Astrocyte (in vitro differentiated cells and primary cell): ENCODE measurements at regions not wholly inside any gene's neighbourhood (a gene's known extent, or its start where the extent isn't known, plus 50 kb on each side); places are given as distances from the start of the nearest gene placed in this dataset.

Experiments used
- DNase-seq: peaks from one replicate; pipeline ENCODE4 v3.0.0-alpha.2; 2010; ENCODE audit warnings: low read depth
- FAIRE-seq: peaks from 2 replicates; lab custom pipeline; 2011; peaks lifted over from hg19 to GRCh38; lab: Jason Lieb, UNC
- H2AFZ ChIP-seq: 2 replicates; pipeline ENCODE4 v1.6.0; 2012; ENCODE audit warnings: low read depth, low read length, inconsistent platforms
- H3K27ac ChIP-seq: 2 replicates; pipeline ENCODE4 v1.5.1; 2011; ENCODE audit warnings: low read depth, low read length, inconsistent platforms
- H3K27me3 ChIP-seq: 2 replicates; pipeline ENCODE4 v1.6.0; 2011; ENCODE audit warnings: low read length, inconsistent platforms; ENCODE audit not compliant: insufficient read depth
- H3K36me3 ChIP-seq: 2 replicates; pipeline ENCODE4 v1.5.1; 2011; ENCODE audit warnings: low read length, inconsistent platforms; ENCODE audit not compliant: insufficient read depth
- H3K4me1 ChIP-seq: 2 replicates; pipeline ENCODE4 v1.5.1; 2011; ENCODE audit warnings: low read length, inconsistent platforms; ENCODE audit not compliant: insufficient read depth
- H3K4me2 ChIP-seq: 2 replicates; pipeline ENCODE4 v1.6.0; 2012; ENCODE audit warnings: low read length, inconsistent platforms
- H3K4me3 ChIP-seq: 2 replicates; pipeline ENCODE4 v1.5.1; 2011; ENCODE audit warnings: low read depth, mild to moderate bottlenecking, low read length, inconsistent platforms; ENCODE audit not compliant: insufficient read depth
- H3K79me2 ChIP-seq: 2 replicates; pipeline ENCODE4 v1.6.0; 2012; ENCODE audit warnings: mild to moderate bottlenecking, low read length, inconsistent platforms; ENCODE audit not compliant: insufficient read depth
- H3K9ac ChIP-seq: 2 replicates; pipeline ENCODE4 v1.6.0; 2012; ENCODE audit warnings: mild to moderate bottlenecking, low read length, inconsistent platforms
- H3K9me3 ChIP-seq: 2 replicates; pipeline ENCODE4 v1.5.1; 2012; ENCODE audit warnings: low read depth, mild to moderate bottlenecking, low read length, inconsistent platforms; ENCODE audit not compliant: insufficient read depth
- H4K20me1 ChIP-seq: 2 replicates; pipeline ENCODE4 v1.6.0; 2012; ENCODE audit warnings: low read length, inconsistent platforms; ENCODE audit not compliant: insufficient read depth
- H3K27ac Mint-ChIP-seq: one replicate; pipeline ENCODE4 v1.8.0; 2021; ENCODE audit warnings: mild to moderate bottlenecking, mixed read lengths; ENCODE audit not compliant: unreplicated experiment
- H3K27me3 Mint-ChIP-seq: one replicate; pipeline ENCODE4 v1.8.0; 2021; ENCODE audit warnings: low read depth, mixed read lengths; ENCODE audit not compliant: unreplicated experiment
- H3K36me3 Mint-ChIP-seq: one replicate; pipeline ENCODE4 v1.8.0; 2021; ENCODE audit warnings: low read depth, mixed read lengths; ENCODE audit not compliant: unreplicated experiment
- H3K4me1 Mint-ChIP-seq: one replicate; pipeline ENCODE4 v1.8.0; 2021; ENCODE audit warnings: low read depth, mixed read lengths; ENCODE audit not compliant: unreplicated experiment
- H3K4me3 Mint-ChIP-seq: one replicate; pipeline ENCODE4 v1.8.0; 2021; ENCODE audit warnings: mild to moderate bottlenecking, moderate library complexity, mixed read lengths; ENCODE audit not compliant: unreplicated experiment
- H3K9me3 Mint-ChIP-seq: one replicate; pipeline ENCODE4 v1.8.0; 2021; ENCODE audit warnings: mild to moderate bottlenecking, mixed read lengths; ENCODE audit not compliant: unreplicated experiment
- EZH2 ChIP-seq: IDR thresholded peaks from 2 replicates; pipeline ENCODE4 v1.6.1; 2012; ENCODE audit warnings: mild to moderate bottlenecking, low read length, inconsistent platforms; ENCODE audit not compliant: insufficient read depth
- TF ChIP-seq, protein P1 (sequence below): IDR thresholded peaks from 2 replicates; pipeline ENCODE4 v1.5.1; 2011; ENCODE audit warnings: low read depth, mild to moderate bottlenecking, inconsistent platforms, low read length, moderate library complexity; ENCODE audit not compliant: insufficient read depth

DNA sequence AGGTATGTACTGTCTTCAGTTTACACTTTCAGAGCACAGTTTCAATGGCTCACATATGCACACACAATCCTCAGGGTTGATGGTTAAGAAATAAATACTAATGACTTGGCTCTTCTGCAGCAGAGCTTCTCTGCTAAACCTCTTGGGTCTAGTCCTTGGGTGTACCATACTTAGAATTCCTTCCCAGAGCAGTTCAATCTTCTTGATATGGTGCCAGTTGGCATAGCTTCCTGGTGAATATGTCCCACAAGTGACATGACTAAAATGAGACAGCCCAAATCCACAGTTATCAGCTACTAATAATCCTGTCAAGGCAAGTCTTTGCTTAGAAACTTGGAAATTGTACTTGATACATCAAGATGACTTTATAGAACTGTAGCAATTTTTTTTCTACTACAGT lies 654.4 kb downstream of the IQCM start:
- H3K36me3 Mint-ChIP-seq = no peaks in the 10 kb centered on the region
- peak; percentile 91 for DNase-seq

DNA sequence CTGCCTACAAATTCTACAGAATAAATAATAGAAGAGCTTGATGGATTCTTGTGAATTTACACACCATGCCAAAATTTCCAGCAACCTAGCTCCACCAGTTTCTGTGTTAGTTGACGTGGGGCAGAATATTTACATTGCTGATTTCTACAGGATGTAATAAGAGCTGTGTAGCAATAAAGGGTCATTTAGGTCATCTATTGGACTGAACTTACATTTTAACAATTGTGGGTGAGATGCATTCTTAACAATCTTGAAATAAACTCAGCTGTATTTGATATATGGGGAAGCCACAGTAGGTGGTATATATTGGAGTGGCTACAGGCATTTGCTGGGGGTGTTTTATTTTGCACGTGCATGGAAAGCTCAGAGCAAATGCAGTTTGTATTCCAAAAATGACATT lies 655.3 kb downstream of the IQCM start:
- no peaks in the 10 kb centered on the region for H3K36me3 ChIP-seq
- Mint-ChIP-seq H3K4me3 (no peak overlapping the region), H3K36me3 (no peaks in the 10 kb centered on the region), H3K9me3 (peaks cover 3% of the 10 kb centered on the region), H3K4me1 (peaks cover 23% of the 10 kb centered on the region), H3K27ac (no peak overlapping the region), H3K27me3 (no peaks in the 10 kb centered on the region)
- H3K27ac ChIP-seq = no peak overlapping the region
- no peaks in the 10 kb centered on the region for H4K20me1 ChIP-seq
- no peaks in the 10 kb centered on the region for H3K27me3 ChIP-seq
- no peak for DNase-seq
- H3K79me2 ChIP-seq = no peaks in the 10 kb centered on the region
- no peak overlapping the region for H3K9ac ChIP-seq
- H3K4me3 ChIP-seq = no peak overlapping the region
- FAIRE-seq = no peak
- H3K9me3 ChIP-seq = no peaks in the 10 kb centered on the region
- no peak overlapping the region for H2AFZ ChIP-seq
- TF ChIP-seq, protein P1, sequence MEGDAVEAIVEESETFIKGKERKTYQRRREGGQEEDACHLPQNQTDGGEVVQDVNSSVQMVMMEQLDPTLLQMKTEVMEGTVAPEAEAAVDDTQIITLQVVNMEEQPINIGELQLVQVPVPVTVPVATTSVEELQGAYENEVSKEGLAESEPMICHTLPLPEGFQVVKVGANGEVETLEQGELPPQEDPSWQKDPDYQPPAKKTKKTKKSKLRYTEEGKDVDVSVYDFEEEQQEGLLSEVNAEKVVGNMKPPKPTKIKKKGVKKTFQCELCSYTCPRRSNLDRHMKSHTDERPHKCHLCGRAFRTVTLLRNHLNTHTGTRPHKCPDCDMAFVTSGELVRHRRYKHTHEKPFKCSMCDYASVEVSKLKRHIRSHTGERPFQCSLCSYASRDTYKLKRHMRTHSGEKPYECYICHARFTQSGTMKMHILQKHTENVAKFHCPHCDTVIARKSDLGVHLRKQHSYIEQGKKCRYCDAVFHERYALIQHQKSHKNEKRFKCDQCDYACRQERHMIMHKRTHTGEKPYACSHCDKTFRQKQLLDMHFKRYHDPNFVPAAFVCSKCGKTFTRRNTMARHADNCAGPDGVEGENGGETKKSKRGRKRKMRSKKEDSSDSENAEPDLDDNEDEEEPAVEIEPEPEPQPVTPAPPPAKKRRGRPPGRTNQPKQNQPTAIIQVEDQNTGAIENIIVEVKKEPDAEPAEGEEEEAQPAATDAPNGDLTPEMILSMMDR = no peak
- no peak for TF ChIP-seq EZH2
- H3K4me1 ChIP-seq = peaks cover 16% of the 10 kb centered on the region
- H3K4me2 ChIP-seq = no peak overlapping the region

More for the DNA sequence above, 654.4 kb downstream of the IQCM start:
- Histone ChIP-seq H3K27ac (no peak overlapping the region), H3K4me1 (peaks cover 17% of the 10 kb centered on the region), H3K9me3 (no peaks in the 10 kb centered on the region), H3K4me2 (peak overlapping the region; percentile 7), H3K9ac (no peak overlapping the region), H2AFZ (no peak overlapping the region), H3K36me3 (no peaks in the 10 kb centered on the region), H3K27me3 (no peaks in the 10 kb centered on the region), H4K20me1 (no peaks in the 10 kb centered on the region), H3K79me2 (no peaks in the 10 kb centered on the region), H3K4me3 (no peak overlapping the region)
- H3K27ac Mint-ChIP-seq = no peak overlapping the region
- H3K4me1 Mint-ChIP-seq = peaks cover 26% of the 10 kb centered on the region
- no peaks in the 10 kb centered on the region for H3K27me3 Mint-ChIP-seq
- TF ChIP-seq, protein P1 = no peak
- no peak for TF ChIP-seq EZH2
- peak; percentile 91 for FAIRE-seq
- peaks cover 2% of the 10 kb centered on the region for H3K9me3 Mint-ChIP-seq
- no peak overlapping the region for H3K4me3 Mint-ChIP-seq

DNA sequence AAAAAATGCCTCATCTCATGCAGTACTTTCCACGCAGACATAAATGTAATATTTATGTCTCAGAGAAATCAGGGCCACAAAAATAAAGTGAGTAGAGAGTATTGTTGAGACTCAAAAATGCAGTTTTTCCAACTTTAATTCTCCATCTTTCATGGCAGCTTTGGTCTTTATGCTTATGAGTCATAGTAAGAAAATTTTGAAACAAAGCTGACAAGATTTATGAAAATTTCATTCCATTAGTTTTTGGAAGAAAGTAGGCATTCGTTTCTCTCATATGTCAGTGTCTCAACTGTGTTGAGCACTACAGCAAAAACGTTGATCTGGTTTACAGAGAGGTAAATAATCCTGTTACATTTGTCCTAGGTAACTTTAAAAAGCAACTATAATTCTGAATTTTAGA lies 656.8 kb downstream of the IQCM start:
- H3K27me3 ChIP-seq = no peaks in the 10 kb centered on the region
- Mint-ChIP-seq H3K36me3 (no peaks in the 10 kb centered on the region), H3K4me3 (no peak overlapping the region), H3K27me3 (no peaks in the 10 kb centered on the region), H3K9me3 (peaks cover 5% of the 10 kb centered on the region), H3K4me1 (peaks cover 11% of the 10 kb centered on the region), H3K27ac (no peak overlapping the region)
- FAIRE-seq (no peak), DNase-seq (peak; percentile 47)
- no peak overlapping the region for H2AFZ ChIP-seq
- H3K4me3 ChIP-seq = no peak overlapping the region
- H3K4me1 ChIP-seq = peaks cover 5% of the 10 kb centered on the region
- no peaks in the 10 kb centered on the region for H3K9me3 ChIP-seq
- H3K27ac ChIP-seq = no peak overlapping the region
- no peak overlapping the region for H3K4me2 ChIP-seq
- no peaks in the 10 kb centered on the region for H4K20me1 ChIP-seq
- no peaks in the 10 kb centered on the region for H3K36me3 ChIP-seq
- H3K9ac ChIP-seq = no peak overlapping the region
- H3K79me2 ChIP-seq = no peaks in the 10 kb centered on the region
- TF ChIP-seq, protein P1 = no peak
- no peak for TF ChIP-seq EZH2
